Rectal smooth muscle tissue (tissue), 1 donor: ENCODE measurements at regions not wholly inside any gene's neighbourhood (a gene's known extent, or its start where the extent isn't known, plus 50 kb on each side); places are given as distances from the start of the nearest gene placed in this dataset.
A peak's percentile ranks its signal among the peaks of the same experiment; 100 is the strongest.

ENCODE experiments used
- H3K27ac ChIP-seq: one replicate; pipeline ENCODE4 v1.7.0; 2013; ENCODE audit warnings: low read depth, low read length, inconsistent platforms
- H3K27me3 ChIP-seq: one replicate; pipeline ENCODE4 v1.7.0; 2013; ENCODE audit warnings: low read length; ENCODE audit not compliant: control insufficient read depth, insufficient read depth
- H3K36me3 ChIP-seq: one replicate; pipeline ENCODE4 v1.7.0; 2013; ENCODE audit warnings: low read length; ENCODE audit not compliant: control insufficient read depth, insufficient read depth
- H3K4me1 ChIP-seq: one replicate; pipeline ENCODE4 v1.7.0; 2013; ENCODE audit warnings: low read length; ENCODE audit not compliant: control insufficient read depth, insufficient read depth
- H3K4me3 ChIP-seq: one replicate; pipeline ENCODE4 v1.7.0; 2013; ENCODE audit warnings: low read length
- H3K9ac ChIP-seq: one replicate; pipeline ENCODE4 v1.7.0; 2013; ENCODE audit warnings: low read length

DNA sequence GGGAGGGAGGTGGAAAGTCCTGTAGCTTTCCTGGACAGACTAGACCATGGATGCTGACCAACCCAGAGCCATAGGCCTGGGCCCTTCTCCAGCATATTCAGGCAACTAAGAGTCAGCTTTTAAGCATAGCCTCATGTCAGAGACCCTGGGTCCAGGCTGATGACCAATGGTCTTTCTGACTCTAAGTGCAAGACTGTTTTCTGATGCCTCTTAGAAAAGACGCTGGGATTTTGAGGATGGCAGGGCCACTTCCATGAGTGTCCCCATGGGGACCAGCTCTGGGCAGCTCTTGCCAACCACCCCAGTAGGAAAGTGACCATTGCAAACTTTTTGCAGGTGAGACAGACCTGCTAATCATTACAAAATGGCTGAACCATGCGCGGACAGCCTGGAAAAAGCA lies 135.6 kb upstream of the KL start:
- H3K27ac ChIP-seq: peak overlapping the region; percentile 83
- no peak overlapping the region for H3K4me3 ChIP-seq
- H3K27me3 ChIP-seq: no peaks in the 10 kb centered on the region
- peaks cover 21% of the 10 kb centered on the region for H3K4me1 ChIP-seq
- H3K9ac ChIP-seq: no peak overlapping the region
- no peaks in the 10 kb centered on the region for H3K36me3 ChIP-seq

DNA sequence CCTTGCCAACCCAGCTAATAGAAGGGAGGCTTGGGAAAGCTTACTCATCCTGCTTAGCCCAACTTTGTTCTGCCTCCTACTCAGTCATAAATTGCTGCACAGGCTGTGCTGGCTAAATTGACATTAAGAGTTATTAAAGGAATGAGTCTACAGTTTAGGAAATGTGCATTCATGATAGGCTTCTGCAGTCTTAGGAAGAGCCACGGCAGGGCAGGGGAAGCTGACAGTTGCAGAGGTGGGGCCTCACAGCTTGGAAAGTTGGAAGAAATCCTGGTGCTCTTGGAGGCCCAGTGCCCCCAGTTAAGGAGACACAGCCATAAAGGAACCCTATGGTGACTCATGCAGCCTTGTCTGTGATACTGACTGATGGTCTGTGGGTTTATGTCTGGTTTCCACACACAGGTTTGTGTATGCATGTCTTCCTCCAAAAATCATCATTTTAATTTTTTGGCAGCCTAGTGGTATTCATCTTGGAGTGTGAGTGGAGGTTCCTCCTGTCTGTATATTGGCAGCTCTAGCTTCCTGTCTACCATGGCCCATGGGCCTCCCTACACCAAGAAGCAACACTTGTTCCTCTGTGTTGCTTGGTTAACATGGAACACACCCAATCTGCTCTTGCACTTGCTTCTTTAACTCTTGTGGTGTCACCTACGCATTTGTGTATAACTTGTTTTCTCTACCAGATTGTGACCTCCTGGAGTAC lies 135.0 kb upstream of the KL start:
- Histone ChIP-seq H3K27me3 (no peaks in the 10 kb centered on the region), H3K36me3 (no peaks in the 10 kb centered on the region), H3K4me1 (peaks cover 21% of the 10 kb centered on the region), H3K27ac (peak overlapping the region; percentile 83), H3K4me3 (no peak overlapping the region), H3K9ac (no peak overlapping the region)

DNA sequence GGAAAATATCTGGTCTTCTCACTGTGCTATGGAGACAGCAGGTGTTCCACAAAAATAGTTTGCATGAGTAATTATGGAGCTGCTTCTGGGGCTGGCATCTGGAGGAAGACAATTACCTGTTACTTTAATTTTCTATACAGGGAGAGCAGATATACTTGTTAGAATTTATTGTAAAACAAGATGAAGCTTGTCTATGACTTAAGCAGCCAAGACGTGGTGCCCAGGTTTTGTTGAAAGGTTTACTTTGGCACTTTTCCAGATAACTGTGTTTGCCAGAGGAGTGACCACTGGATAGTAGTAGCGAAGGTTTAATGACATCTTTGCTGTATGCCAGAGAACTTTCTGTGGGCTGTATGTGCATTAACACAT lies 134.5 kb upstream of the KL start:
- H3K27me3 ChIP-seq: no peaks in the 10 kb centered on the region
- H3K4me3 ChIP-seq: no peak overlapping the region
- H3K36me3 ChIP-seq: no peaks in the 10 kb centered on the region
- no peak overlapping the region for H3K9ac ChIP-seq
- peak overlapping the region; percentile 83 for H3K27ac ChIP-seq
- H3K4me1 ChIP-seq: peaks cover 21% of the 10 kb centered on the region

DNA sequence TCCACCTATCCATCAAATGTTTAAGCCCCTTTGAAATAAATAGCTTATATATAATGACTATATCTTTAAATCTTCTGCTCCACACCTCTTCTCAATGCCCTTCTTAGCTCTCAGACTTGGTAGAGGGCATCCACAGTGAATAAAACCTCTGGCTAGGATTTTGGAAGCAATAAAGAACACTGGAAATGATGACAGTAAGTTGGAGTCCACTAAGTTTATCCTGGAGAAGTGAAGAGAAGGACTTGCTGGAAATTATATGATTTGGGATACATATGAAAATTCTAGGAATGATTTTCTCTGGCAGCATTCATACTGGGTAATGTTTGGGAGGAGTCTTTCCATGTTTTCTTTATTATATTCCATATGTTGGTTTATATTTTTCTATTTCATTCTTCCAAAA lies 133.5 kb upstream of the KL start:
- no peak overlapping the region for H3K4me3 ChIP-seq
- H3K4me1 ChIP-seq: peaks cover 21% of the 10 kb centered on the region
- no peaks in the 10 kb centered on the region for H3K27me3 ChIP-seq
- peak overlapping the region; percentile 30 for H3K27ac ChIP-seq
- H3K36me3 ChIP-seq: no peaks in the 10 kb centered on the region
- no peak overlapping the region for H3K9ac ChIP-seq

DNA sequence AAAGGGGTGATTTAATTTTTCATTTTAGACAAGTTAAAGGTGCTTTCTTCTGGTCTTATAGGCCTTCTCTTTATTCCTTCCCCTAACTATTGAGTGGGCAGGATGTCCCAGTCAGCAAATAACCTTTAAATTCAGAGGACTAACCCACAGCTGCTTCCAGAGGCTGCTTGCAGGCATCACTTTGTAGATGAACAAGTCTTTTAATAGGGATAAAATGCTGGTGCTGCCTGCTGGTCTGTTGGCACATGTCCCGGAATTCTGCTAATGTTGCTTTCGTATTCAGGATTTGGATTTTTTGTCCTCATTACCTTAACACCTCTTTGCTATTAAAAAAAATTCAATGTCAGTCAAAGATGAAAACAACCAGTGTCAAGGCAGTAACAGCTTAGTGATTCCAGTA lies 132.7 kb upstream of the KL start:
- Histone ChIP-seq H3K36me3 (no peaks in the 10 kb centered on the region), H3K27me3 (no peaks in the 10 kb centered on the region), H3K27ac (peak overlapping the region; percentile 30), H3K9ac (no peak overlapping the region), H3K4me1 (peaks cover 21% of the 10 kb centered on the region), H3K4me3 (no peak overlapping the region)

DNA sequence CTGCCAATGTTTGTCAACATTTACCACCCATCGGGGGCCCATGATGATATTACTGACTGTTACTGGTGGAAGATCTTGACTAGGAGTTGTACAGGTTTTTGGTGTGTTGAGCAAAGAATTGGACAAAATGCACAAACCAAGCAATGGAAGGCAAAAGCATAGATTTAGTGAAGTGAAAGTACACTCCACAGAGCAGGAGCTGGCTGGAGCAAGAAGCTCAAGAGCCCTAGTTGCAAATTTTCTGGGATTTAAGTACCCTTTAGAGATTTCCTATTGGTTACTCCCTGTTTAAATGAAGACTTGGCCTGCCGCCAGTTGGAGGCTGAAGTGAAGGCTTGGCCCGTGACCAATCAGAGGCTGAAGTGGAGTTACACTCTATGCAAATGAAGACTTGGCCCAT lies 128.6 kb upstream of the KL start:
- Histone ChIP-seq H3K27me3 (no peaks in the 10 kb centered on the region), H3K4me3 (no peak overlapping the region), H3K36me3 (no peaks in the 10 kb centered on the region), H3K4me1 (peaks cover 6% of the 10 kb centered on the region), H3K27ac (no peak overlapping the region), H3K9ac (no peak overlapping the region)

DNA sequence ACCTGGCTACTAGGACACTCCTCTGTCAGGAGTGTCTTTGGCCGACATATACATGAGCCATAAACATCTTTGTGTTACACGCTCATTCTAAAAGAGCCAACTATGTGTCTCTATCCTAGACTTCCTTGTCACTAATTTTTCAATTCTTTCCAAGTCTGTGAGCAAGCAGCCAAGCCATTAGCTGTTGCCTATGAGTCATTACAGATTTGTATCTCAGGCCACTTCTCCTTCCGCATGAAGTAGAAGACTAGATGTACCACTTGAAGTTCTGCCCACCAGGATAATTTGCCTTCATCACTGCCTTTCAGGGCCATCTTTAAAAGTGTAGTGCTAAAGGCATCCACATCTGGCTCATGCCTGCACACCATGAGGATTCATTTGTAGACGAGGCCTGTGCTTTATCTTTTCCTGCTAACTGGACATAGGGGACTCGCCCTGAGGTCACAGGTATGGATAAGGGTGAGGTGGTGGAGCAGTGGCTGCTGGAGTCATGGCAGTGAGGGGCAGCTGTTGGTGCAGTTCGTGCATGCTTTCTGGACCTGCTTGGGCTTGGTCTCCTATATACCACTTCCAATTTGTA lies 126.1 kb upstream of the KL start:
- Histone ChIP-seq H3K9ac (no peak overlapping the region), H3K27me3 (no peaks in the 10 kb centered on the region), H3K4me1 (no peaks in the 10 kb centered on the region), H3K4me3 (no peak overlapping the region), H3K27ac (no peak overlapping the region), H3K36me3 (no peaks in the 10 kb centered on the region)

DNA sequence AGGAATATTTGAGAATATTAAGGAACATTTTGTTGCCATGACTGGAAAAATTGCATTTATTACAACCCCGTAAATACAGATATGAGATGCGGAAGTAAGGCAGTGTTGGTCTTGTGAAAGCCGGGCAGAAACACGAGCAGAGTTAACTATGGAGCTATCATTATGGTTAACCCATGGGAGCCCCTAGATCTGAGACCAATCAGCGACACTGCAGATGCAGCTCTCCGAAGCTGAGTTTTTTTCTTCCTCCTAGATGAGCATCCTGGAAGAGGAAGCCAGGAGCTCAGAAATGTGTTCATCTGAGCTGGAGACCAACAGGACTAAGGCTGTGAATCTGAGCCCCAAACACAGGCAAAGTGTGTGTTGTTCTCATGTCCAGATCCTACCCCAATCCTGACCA lies 123.0 kb upstream of the KL start:
- Histone ChIP-seq H3K27ac (no peak overlapping the region), H3K36me3 (no peaks in the 10 kb centered on the region), H3K27me3 (no peaks in the 10 kb centered on the region), H3K4me1 (no peaks in the 10 kb centered on the region), H3K9ac (no peak overlapping the region), H3K4me3 (no peak overlapping the region)

DNA sequence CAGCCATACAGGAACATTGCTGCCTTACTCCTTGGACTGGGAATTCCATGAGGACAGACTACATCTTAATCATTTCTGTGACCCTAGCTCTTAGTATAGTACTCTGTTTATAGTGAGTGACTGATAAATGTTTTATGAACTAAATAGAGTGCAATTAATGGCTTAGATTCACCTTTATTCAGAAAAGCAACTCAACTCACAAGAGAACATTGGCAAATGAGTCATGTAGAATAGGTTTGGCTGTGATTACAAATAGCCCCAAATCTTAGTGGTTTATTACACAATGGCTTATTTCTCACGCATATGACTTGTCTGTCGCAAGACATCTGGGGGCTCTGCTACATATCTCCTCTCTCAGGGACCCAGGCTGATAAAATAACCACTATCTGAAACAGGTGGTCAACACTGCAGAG lies 121.6 kb upstream of the KL start:
- no peaks in the 10 kb centered on the region for H3K27me3 ChIP-seq
- H3K27ac ChIP-seq: no peak overlapping the region
- no peaks in the 10 kb centered on the region for H3K36me3 ChIP-seq

DNA sequence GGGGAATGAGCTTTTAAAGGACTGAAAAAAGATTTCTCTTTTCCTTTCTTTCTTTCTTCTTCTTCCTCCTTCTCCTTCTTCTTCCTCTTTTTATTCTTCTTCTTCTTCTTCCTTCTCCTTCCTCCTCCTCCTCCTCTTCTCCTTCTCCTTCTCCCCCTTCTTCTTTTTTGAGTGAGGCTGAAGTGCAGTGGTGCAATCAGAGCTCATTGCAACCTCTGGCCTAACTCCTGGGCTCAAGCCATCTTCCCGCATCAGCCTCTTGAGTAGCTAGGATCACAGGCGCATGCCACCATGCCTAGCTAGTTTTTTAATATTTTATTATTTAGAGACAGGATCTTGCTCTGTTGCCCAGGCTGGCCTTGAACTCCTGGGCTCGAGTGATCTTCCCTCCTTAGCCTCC lies 120.9 kb upstream of the KL start:
- Histone ChIP-seq H3K9ac (no peak overlapping the region), H3K27ac (no peak overlapping the region), H3K27me3 (no peaks in the 10 kb centered on the region), H3K4me1 (no peaks in the 10 kb centered on the region), H3K4me3 (no peak overlapping the region), H3K36me3 (no peaks in the 10 kb centered on the region)

More for the DNA sequence above, 121.6 kb upstream of the KL start:
- no peak overlapping the region for H3K4me3 ChIP-seq
- no peaks in the 10 kb centered on the region for H3K4me1 ChIP-seq
- no peak overlapping the region for H3K9ac ChIP-seq

DNA sequence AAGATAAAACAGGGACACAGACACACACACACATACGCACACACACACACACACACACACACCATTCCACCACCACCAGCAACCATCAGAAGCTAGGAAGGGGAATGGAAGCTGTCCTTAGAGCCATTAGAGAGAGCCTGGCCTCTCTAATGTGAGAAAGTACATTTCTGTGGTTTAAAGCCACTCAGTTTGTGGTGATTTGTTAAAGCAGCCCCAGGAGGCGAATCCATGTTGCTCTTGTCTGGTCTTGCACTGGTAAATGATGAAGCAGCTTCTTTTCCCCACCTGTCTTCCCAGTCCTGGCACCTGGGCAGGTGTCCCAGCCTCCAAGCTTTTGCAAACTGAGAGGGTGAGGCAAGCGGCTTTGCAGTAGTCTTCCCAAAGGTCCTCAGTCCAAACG lies 118.9 kb upstream of the KL start:
- H3K4me3 ChIP-seq: no peak overlapping the region
- H3K4me1 ChIP-seq: no peaks in the 10 kb centered on the region
- no peak overlapping the region for H3K27ac ChIP-seq
- H3K36me3 ChIP-seq: no peaks in the 10 kb centered on the region
- H3K27me3 ChIP-seq: no peaks in the 10 kb centered on the region
- no peak overlapping the region for H3K9ac ChIP-seq

DNA sequence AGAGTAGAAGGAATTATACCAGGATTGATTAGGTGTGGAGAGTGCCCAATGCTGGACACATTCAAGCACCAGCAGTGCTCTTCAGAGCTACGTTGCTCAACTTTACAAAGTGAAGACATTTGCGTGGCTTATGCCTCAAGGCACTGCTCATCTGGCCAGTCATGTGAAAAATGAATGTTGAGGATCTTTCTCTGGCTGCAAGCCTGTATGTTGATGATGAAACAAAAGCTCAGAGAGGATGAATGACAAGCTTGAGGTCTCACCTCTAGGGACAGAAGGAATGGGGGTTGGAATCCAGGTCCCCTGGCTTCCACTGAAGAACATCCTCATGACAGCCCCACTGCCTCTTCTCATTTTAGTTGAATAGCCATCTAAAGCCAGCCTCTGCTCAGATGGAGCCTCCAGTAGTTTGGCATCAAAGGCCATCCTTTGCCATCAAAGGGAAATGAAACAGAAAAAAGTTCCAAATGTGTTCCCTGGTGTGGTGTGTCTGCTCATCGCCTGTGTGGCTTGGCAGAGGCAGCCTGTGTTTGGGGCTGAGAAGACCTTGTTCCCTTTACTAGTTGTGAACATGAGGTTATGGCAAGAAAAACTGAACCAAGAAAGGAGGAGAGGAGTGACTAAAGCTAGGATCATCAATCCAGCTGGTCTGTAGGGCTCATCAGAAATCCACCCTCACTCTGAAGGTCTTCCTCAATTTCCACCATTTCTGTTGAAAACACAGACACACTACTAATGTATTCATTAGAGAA lies 114.0 kb upstream of the KL start:
- Histone ChIP-seq H3K9ac (no peak overlapping the region), H3K4me1 (no peaks in the 10 kb centered on the region), H3K27ac (peak overlapping the region; percentile 0), H3K36me3 (no peaks in the 10 kb centered on the region), H3K4me3 (no peak overlapping the region), H3K27me3 (no peaks in the 10 kb centered on the region)

DNA sequence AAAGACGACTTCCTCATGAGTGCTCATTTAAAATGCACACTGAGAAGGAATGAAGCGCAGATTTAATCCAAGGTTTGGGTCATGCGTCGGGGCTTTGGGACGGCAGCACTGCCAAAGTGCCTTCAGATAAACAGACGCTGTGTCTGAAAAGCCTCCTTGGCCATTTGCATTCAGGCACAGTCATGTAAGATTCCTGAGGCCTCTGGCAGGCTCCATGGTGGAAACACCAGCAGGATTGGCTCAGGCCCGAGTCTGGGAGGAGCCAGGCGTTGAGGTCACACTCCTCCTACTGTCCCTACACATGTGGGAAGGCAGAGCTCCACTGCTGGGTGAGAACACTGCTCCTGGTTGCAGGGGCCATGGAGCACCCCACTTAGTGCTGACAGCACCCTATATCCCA lies 113.3 kb upstream of the KL start:
- Histone ChIP-seq H3K27me3 (no peaks in the 10 kb centered on the region), H3K4me3 (no peak overlapping the region), H3K9ac (no peak overlapping the region), H3K27ac (peak overlapping the region; percentile 18), H3K4me1 (no peaks in the 10 kb centered on the region), H3K36me3 (no peaks in the 10 kb centered on the region)
